Tongue (tissue), 1 donor: ENCODE measurements at regions not wholly inside any gene's neighbourhood (a gene's known extent, or its start where the extent isn't known, plus 50 kb on each side); places are given as distances from the start of the nearest gene placed in this dataset.
A peak's percentile ranks its signal among the peaks of the same experiment; 100 is the strongest.
"Not testable (repeated sequence)": the region's sequence is repeated elsewhere in the genome, so short reads cannot be mapped to it uniquely, and the experiment has no call there.

ENCODE experiments used
- DNase-seq: peaks from one replicate; pipeline ENCODE4 v3.0.0-alpha.2; 2015

- DNase-seq, result no peak
These were observed 295.2 kb upstream of the CCDC179 start for GRCh38 chr11:23155503-23155902.

- DNase-seq, result no peak
These were observed 303.7 kb upstream of the CCDC179 start for GRCh38 chr11:23164022-23164421.

- DNase-seq, result no peak
These were observed 306.1 kb upstream of the CCDC179 start for GRCh38 chr11:23166376-23166775.

GRCh38 chr11:23179609-23180008 lies 319.3 kb upstream of the CCDC179 start:
- DNase-seq, result no peak

- no peak for DNase-seq
These were observed 320.9 kb upstream of the CCDC179 start for GRCh38 chr11:23181022-23181807.

- peak; percentile 9 for DNase-seq
These were observed 332.0 kb upstream of the CCDC179 start for GRCh38 chr11:23192256-23192655.

- no peak for DNase-seq
These were observed 341.8 kb upstream of the CCDC179 start for GRCh38 chr11:23201936-23202522.

- no peak for DNase-seq
These were observed 342.3 kb upstream of the CCDC179 start for GRCh38 chr11:23202611-23203010.

GRCh38 chr11:23205156-23205871 lies 345.0 kb upstream of the CCDC179 start:
- DNase-seq, result no peak

GRCh38 chr11:23206741-23207336 lies 346.6 kb upstream of the CCDC179 start:
- no peak for DNase-seq

- no peak for DNase-seq
These were observed 350.9 kb upstream of the CCDC179 start for GRCh38 chr11:23211221-23211620.

- DNase-seq, result no peak
These were observed 352.5 kb upstream of the CCDC179 start for GRCh38 chr11:23212807-23213206.

- DNase-seq, result no peak
These were observed 356.8 kb upstream of the CCDC179 start for GRCh38 chr11:23217072-23217471.

GRCh38 chr11:23220086-23220485 lies 359.8 kb upstream of the CCDC179 start:
- DNase-seq, result not testable (repeated sequence)

- DNase-seq, result no peak
These were observed 361.1 kb upstream of the CCDC179 start for GRCh38 chr11:23221366-23221765.

GRCh38 chr11:23226331-23227077 lies 366.2 kb upstream of the CCDC179 start:
- no peak for DNase-seq

GRCh38 chr11:23227078-23227445 lies 366.8 kb upstream of the CCDC179 start:
- DNase-seq, result no peak

GRCh38 chr11:23232652-23233051 lies 372.4 kb upstream of the CCDC179 start:
- DNase-seq, result no peak

GRCh38 chr11:23233075-23233474 lies 372.8 kb upstream of the CCDC179 start:
- DNase-seq, result no peak

- DNase-seq, result peak; percentile 23
These were observed 376.7 kb upstream of the CCDC179 start for GRCh38 chr11:23236826-23237555.

GRCh38 chr11:23252426-23252825 lies 392.2 kb upstream of the CCDC179 start:
- DNase-seq, result no peak

- DNase-seq, result no peak
These were observed 396.8 kb upstream of the CCDC179 start for GRCh38 chr11:23257088-23257487.
